ENCODE measurements at regions not wholly inside any gene's neighbourhood (a gene's known extent, or its start where the extent isn't known, plus 50 kb on each side); places are given as distances from the start of the nearest gene placed in this dataset.

- TF ChIP-seq MYC (IDR thresholded peaks at IDR 0.05; ENCODE audit: low read depth, low read length): no peak
- ChIA-PET POLR2A (no interaction called here), CTCF (no interaction called here)
- Histone ChIP-seq H3K79me2 (ENCODE audit: control insufficient read depth, insufficient read depth, low read length) (no peaks in the 10 kb centered on the region), H3K9me1 (replicated peaks; ENCODE audit: control insufficient read depth, extremely low read depth, insufficient read depth, low read length) (no peaks in the 10 kb centered on the region), H4K20me1 (replicated peaks; ENCODE audit: control insufficient read depth, extremely low read depth, insufficient read depth, low read length) (no peaks in the 10 kb centered on the region), H3K9ac (replicated peaks; ENCODE audit: extremely low read depth, insufficient read depth, low read length) (no peak overlapping the region), H3K4me3 (replicated peaks in 1 of 3; ENCODE audit: insufficient read depth in 1 of 3, low read depth in 1 of 3, low read length in 3 of 3) (no peak overlapping the region), H3K27me3 (ENCODE audit: control insufficient read depth in 2 of 2, insufficient read depth in 2 of 2, low read length in 2 of 2) (no peaks in the 10 kb centered on the region), H2AFZ (ENCODE audit: low read depth, low read length) (no peak overlapping the region), H3K9me3 (replicated peaks; ENCODE audit: control insufficient read depth, insufficient read depth, low read length) (peaks cover 8% of the 10 kb centered on the region), H3K27ac (ENCODE audit: insufficient read depth, low read depth, low read length) (no peak overlapping the region), H3K4me1 (ENCODE audit: control insufficient read depth, extremely low read depth, insufficient read depth, low read length) (no peaks in the 10 kb centered on the region), H3K36me3 (ENCODE audit: control insufficient read depth in 2 of 2, extremely low read depth in 1 of 2, insufficient read depth in 2 of 2, low read length in 2 of 2) (no peaks in the 10 kb centered on the region), H3K4me2 (ENCODE audit: insufficient read depth, low read length) (no peak overlapping the region)
- FAIRE-seq: no peak
- intact Hi-C loops (cut with micrococcal nuclease): no loop called here
- DNase-seq (ENCODE audit: low read depth, low spot score): no peak
- dilution Hi-C loops (cut with MboI; ENCODE audit: extremely low pct_ligation_motif_present, low sequenced_read_pairs): no loop called here
- no TSS peak for BruUV-seq (replicated peaks)
Measured at GRCh38 chr2:129320288-129320687, 659.2 kb upstream of the RAB6C start.

GRCh38 chr2:129324349-129324748 is 655.1 kb upstream of the RAB6C start:
- H3K9me3 ChIP-seq (replicated peaks; ENCODE audit: control insufficient read depth, insufficient read depth, low read length): peaks cover 13% of the 10 kb centered on the region
- dilution Hi-C loops (cut with MboI; ENCODE audit: extremely low pct_ligation_motif_present, low sequenced_read_pairs): no loop called here
- FAIRE-seq: no peak

More at GRCh38 chr2:129324349-129324748, 655.1 kb upstream of the RAB6C start:
- CTCF ChIA-PET: no interaction called here
- no TSS peak for BruUV-seq (replicated peaks)
- Histone ChIP-seq H4K20me1 (replicated peaks; ENCODE audit: control insufficient read depth, extremely low read depth, insufficient read depth, low read length) (no peaks in the 10 kb centered on the region), H3K27me3 (ENCODE audit: control insufficient read depth in 2 of 2, insufficient read depth in 2 of 2, low read length in 2 of 2) (no peaks in the 10 kb centered on the region), H3K9ac (replicated peaks; ENCODE audit: extremely low read depth, insufficient read depth, low read length) (no peak overlapping the region), H3K36me3 (ENCODE audit: control insufficient read depth in 2 of 2, extremely low read depth in 1 of 2, insufficient read depth in 2 of 2, low read length in 2 of 2) (no peaks in the 10 kb centered on the region), H3K9me1 (replicated peaks; ENCODE audit: control insufficient read depth, extremely low read depth, insufficient read depth, low read length) (no peaks in the 10 kb centered on the region), H3K27ac (ENCODE audit: insufficient read depth, low read depth, low read length) (no peak overlapping the region), H3K4me1 (ENCODE audit: control insufficient read depth, extremely low read depth, insufficient read depth, low read length) (no peaks in the 10 kb centered on the region), H3K79me2 (ENCODE audit: control insufficient read depth, insufficient read depth, low read length) (no peaks in the 10 kb centered on the region), H2AFZ (ENCODE audit: low read depth, low read length) (no peak overlapping the region), H3K4me3 (replicated peaks in 1 of 3; ENCODE audit: insufficient read depth in 1 of 3, low read depth in 1 of 3, low read length in 3 of 3) (no peak overlapping the region), H3K4me2 (ENCODE audit: insufficient read depth, low read length) (no peak overlapping the region)
- POLR2A ChIA-PET: no interaction called here
- TF ChIP-seq, protein P1, sequence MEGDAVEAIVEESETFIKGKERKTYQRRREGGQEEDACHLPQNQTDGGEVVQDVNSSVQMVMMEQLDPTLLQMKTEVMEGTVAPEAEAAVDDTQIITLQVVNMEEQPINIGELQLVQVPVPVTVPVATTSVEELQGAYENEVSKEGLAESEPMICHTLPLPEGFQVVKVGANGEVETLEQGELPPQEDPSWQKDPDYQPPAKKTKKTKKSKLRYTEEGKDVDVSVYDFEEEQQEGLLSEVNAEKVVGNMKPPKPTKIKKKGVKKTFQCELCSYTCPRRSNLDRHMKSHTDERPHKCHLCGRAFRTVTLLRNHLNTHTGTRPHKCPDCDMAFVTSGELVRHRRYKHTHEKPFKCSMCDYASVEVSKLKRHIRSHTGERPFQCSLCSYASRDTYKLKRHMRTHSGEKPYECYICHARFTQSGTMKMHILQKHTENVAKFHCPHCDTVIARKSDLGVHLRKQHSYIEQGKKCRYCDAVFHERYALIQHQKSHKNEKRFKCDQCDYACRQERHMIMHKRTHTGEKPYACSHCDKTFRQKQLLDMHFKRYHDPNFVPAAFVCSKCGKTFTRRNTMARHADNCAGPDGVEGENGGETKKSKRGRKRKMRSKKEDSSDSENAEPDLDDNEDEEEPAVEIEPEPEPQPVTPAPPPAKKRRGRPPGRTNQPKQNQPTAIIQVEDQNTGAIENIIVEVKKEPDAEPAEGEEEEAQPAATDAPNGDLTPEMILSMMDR (IDR thresholded peaks at IDR 0.05; ENCODE audit: extremely low read depth in 1 of 2, insufficient read depth in 1 of 2, low read depth in 1 of 2, low read length in 2 of 2): no peak
- TF ChIP-seq FOS (IDR thresholded peaks at IDR 0.05; ENCODE audit: borderline replicate concordance, insufficient read depth, low read length) (no peak), JUN (IDR thresholded peaks at IDR 0.05; ENCODE audit: borderline replicate concordance, insufficient read depth, insufficient read length, low read depth) (no peak), GATA2 (IDR thresholded peaks at IDR 0.05; ENCODE audit: insufficient read depth, insufficient read length, low read depth, low read length) (no peak), MYC (IDR thresholded peaks at IDR 0.05; ENCODE audit: low read depth, low read length) (no peak), POLR2AphosphoS5 (IDR thresholded peaks at IDR 0.05; ENCODE audit: insufficient read depth, low read depth, low read length) (no peak), POLR2A (IDR thresholded peaks at IDR 0.05; ENCODE audit: low read depth, low read length) (no peak), EZH2 (IDR thresholded peaks at IDR 0.05; ENCODE audit: borderline replicate concordance, low read depth, low read length, severe bottlenecking) (no peak)
- TF ChIP-seq, protein P2, sequence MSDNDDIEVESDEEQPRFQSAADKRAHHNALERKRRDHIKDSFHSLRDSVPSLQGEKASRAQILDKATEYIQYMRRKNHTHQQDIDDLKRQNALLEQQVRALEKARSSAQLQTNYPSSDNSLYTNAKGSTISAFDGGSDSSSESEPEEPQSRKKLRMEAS (IDR thresholded peaks at IDR 0.05; ENCODE audit: insufficient read depth, insufficient read length): no peak
- intact Hi-C loops (cut with micrococcal nuclease): no loop called here
- DNase-seq (ENCODE audit: low read depth, low spot score): no peak
